GM13976 (cell line): ENCODE measurements at regions not wholly inside any gene's neighbourhood (a gene's known extent, or its start where the extent isn't known, plus 50 kb on each side); places are given as distances from the start of the nearest gene placed in this dataset.
A peak's percentile ranks its signal among the peaks of the same experiment; 100 is the strongest.

Source experiments
- DNase-seq: peaks from one replicate; pipeline ENCODE4 v3.0.0; 2012; ENCODE audit warnings: low spot score
- CTCF ChIP-seq: IDR thresholded peaks from 2 replicates; pipeline ENCODE4 v1.5.1; 2012; ENCODE audit warnings: borderline replicate concordance, mild to moderate bottlenecking; ENCODE audit not compliant: insufficient read depth; ENCODE audit errors: extremely low read depth, missing control alignments, control extremely low read depth
- in situ Hi-C: fragments of 300-500 bp; cut with MboI; formaldehyde crosslinking; loops from one replicate; pipeline ENCODE4 v1.12.0; 2022; ENCODE audit warnings: low sequenced_read_pairs, mixed read lengths, inconsistent platforms; ENCODE audit not compliant: unreplicated experiment

- TF ChIP-seq CTCF: no peak
- no peak for DNase-seq
- in situ Hi-C loops: no loop called here
Observed at GRCh38 chr5:2049876-2050275, 167.2 kb upstream of the IRX4 start.

GRCh38 chr5:2048664-2049063 is 165.9 kb upstream of the IRX4 start:
- TF ChIP-seq CTCF: no peak
- in situ Hi-C loops: no loop called here
- DNase-seq: no peak

DNA sequence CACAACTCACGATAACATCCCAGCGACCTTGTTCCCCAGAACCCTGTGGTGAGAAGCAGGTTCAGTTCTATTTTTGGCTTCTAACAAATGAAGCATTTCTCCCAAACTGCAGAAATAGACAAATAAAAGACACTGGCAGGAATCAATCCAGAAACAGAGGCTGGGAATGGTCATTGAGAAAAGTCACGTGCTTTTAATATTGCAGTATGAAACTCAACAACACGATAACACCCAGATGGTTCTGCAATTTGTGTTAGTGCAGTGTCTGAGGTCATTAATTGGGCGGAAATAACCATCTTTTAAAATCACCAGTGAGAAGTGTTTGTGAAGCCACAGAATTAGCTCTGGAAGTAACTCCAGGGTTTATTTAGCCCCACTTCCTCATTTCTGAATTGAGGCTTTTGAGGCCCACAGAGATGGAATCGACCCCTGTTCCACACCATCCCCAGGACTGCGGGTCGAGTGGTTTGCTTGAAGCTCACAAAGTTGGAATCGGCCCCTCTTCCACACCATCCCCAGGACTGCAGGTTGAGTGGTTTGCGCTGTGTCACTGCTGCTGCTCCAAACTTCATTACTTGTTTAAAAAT is 164.7 kb upstream of the IRX4 start:
- in situ Hi-C loops: no loop called here
- TF ChIP-seq CTCF: no peak
- no peak for DNase-seq

DNA sequence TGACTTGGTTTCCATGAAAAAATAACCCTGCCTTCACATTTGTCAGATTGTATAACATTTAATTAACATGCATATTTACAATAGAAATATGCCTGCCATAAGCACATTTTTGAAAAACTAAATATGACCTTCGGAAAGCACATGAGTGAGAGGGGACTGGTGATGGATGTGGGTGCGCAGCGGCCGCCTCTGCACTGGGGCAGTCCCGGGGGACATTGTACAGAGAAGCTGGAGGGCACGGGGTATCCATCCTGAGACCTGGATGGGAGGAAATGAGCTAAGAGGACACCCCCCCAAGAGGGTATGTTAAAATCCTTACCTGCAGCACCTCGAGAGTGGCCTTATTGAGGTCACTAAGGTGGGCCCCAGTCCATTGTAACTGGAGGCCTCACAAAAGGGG is 161.3 kb upstream of the IRX4 start:
- in situ Hi-C loops: no loop called here
- TF ChIP-seq CTCF: no peak

GRCh38 chr5:2039180-2039531 is 156.4 kb upstream of the IRX4 start:
- in situ Hi-C loops: no loop called here
- TF ChIP-seq CTCF: no peak
- no peak for DNase-seq

More for the DNA sequence above, 161.3 kb upstream of the IRX4 start:
- no peak for DNase-seq

- peak; percentile 99 for TF ChIP-seq CTCF
- peak; percentile 92 for DNase-seq
- in situ Hi-C loops: no loop called here
Observed at GRCh38 chr5:2038321-2039179, 155.8 kb upstream of the IRX4 start.
